SK-N-SH (cell line): ENCODE measurements at regions not wholly inside any gene's neighbourhood (a gene's known extent, or its start where the extent isn't known, plus 50 kb on each side); places are given as distances from the start of the nearest gene placed in this dataset.

Experiments used
- CTCF ChIA-PET: fragments of 300-600, 350-600 bp; formaldehyde crosslinking; extraction: SDS; loops from one replicate; lab custom pipeline; 2021; lab: Yijun Ruan, JAX
- POLR2A ChIA-PET: fragments of 350-600 bp; sonication (Branson Sonifier 250); formaldehyde crosslinking; extraction: SDS; loops from one replicate; lab custom pipeline; 2020; ENCODE audit warnings: antibody characterized with exemption, inconsistent platforms; lab: Yijun Ruan, JAX
- DNase-seq: peaks from one replicate; pipeline ENCODE4 v3.0.0; 2012
- H2AFZ ChIP-seq: fragments of 200-600 bp; sonication (generic); 2 replicates; pipeline ENCODE4 v1.8.1; 2016; ENCODE audit warnings: antibody characterized with exemption, mild to moderate bottlenecking, low read depth
- H3F3A ChIP-seq: fragments of 200-600 bp; sonication (generic); replicated peaks from 2 replicates; pipeline ENCODE3; 2016; ENCODE audit warnings: antibody characterized with exemption, mild to moderate bottlenecking; ENCODE audit not compliant: insufficient read depth
- H3K27ac ChIP-seq, 2 experiments: fragments of 200-500 bp in 1 of 2; fragments of 200-600 bp in 1 of 2; sonication (Bioruptor generic) in 1 of 2; sonication (generic), shearing (Covaris generic) in 1 of 2; 2 replicates each; pipeline versions ENCODE4 v1.5.1 to v1.6.1; 2014 to 2016; ENCODE audit warnings: low read depth in 2 of 2, inconsistent platforms in 1 of 2, low read length in 1 of 2, mild to moderate bottlenecking in 1 of 2, mixed read lengths in 1 of 2
- H3K27me3 ChIP-seq: fragments of 200-600 bp; sonication (generic), shearing (Covaris generic); 2 replicates; pipeline ENCODE4 v1.6.1; 2016; ENCODE audit warnings: mixed run types; ENCODE audit not compliant: insufficient read depth
- H3K36me3 ChIP-seq, 2 experiments: fragments of 200-500 bp in 1 of 2; fragments of 200-600 bp in 1 of 2; sonication (Bioruptor generic) in 1 of 2; sonication (generic) in 1 of 2; replicated peaks in 1 of 2; 2 replicates each; pipeline versions ENCODE3 to v1.5.1; 2014 to 2016; ENCODE audit warnings: low read length in 1 of 2, mild to moderate bottlenecking in 1 of 2; ENCODE audit not compliant: insufficient read depth in 2 of 2, control insufficient read depth in 1 of 2
- H3K4me1 ChIP-seq, 2 experiments: fragments of 200-500 bp in 1 of 2; fragments of 200-600 bp in 1 of 2; sonication (Bioruptor generic) in 1 of 2; sonication (generic), shearing (Covaris generic) in 1 of 2; 2 replicates each; pipeline versions ENCODE4 v1.5.1 to v1.6.1; 2014 to 2016; ENCODE audit warnings: low read depth in 1 of 2, low read length in 1 of 2, mixed run types in 1 of 2; ENCODE audit not compliant: insufficient read depth in 2 of 2, control insufficient read depth in 1 of 2
- H3K4me2 ChIP-seq: fragments of 200-600 bp; sonication (generic), shearing (Covaris generic); 2 replicates; pipeline ENCODE4 v1.6.1; 2017; ENCODE audit warnings: mixed run types
- H3K4me3 ChIP-seq, 2 experiments: fragments of 200-500 bp in 1 of 2; fragments of 200-600 bp in 1 of 2; sonication (Bioruptor generic) in 1 of 2; sonication (generic), shearing (Covaris generic) in 1 of 2; 2 replicates each; pipeline versions ENCODE4 v1.5.1 to v1.8.1; 2014 to 2016; ENCODE audit warnings: low read depth in 2 of 2, inconsistent platforms in 1 of 2, low read length in 1 of 2, mild to moderate bottlenecking in 1 of 2, mixed read lengths in 1 of 2, moderate library complexity in 1 of 2
- H3K79me2 ChIP-seq: fragments of 200-600 bp; sonication (generic); 2 replicates; pipeline ENCODE4 v1.8.1; 2017; ENCODE audit warnings: mild to moderate bottlenecking; ENCODE audit not compliant: insufficient read depth
- H3K9ac ChIP-seq: fragments of 200-600 bp; sonication (generic); 2 replicates; pipeline ENCODE4 v1.6.1; 2017; ENCODE audit warnings: mixed run types
- H3K9me2 ChIP-seq: fragments of 200-600 bp; sonication (generic); 2 replicates; pipeline ENCODE4 v1.6.1; 2017; ENCODE audit warnings: mixed run types
- H3K9me3 ChIP-seq: fragments of 200-600 bp; sonication (generic); 2 replicates; pipeline ENCODE4 v1.6.1; 2017; ENCODE audit warnings: mixed run types, mild to moderate bottlenecking, moderate library complexity
- H4K20me1 ChIP-seq: fragments of 200-600 bp; sonication (generic); 2 replicates; pipeline ENCODE4 v1.6.1; 2017; ENCODE audit warnings: mild to moderate bottlenecking, mixed run types; ENCODE audit not compliant: insufficient read depth
- CHD2 ChIP-seq: fragments of 150-350 bp; IDR thresholded peaks from 2 replicates; pipeline ENCODE4 v1.6.1; 2018; ENCODE audit warnings: low read length; ENCODE audit not compliant: partially characterized antibody
- EP300 ChIP-seq, 2 experiments: IDR thresholded peaks; 2 replicates each; pipeline versions ENCODE4 v1.4.0 to v1.6.1; 2012; ENCODE audit warnings: borderline replicate concordance in 1 of 2, low read depth in 1 of 2, low read length in 1 of 2
- EZH2phosphoT487 ChIP-seq: fragments of 200-600 bp; sonication (generic); IDR thresholded peaks from 2 replicates; pipeline ENCODE4 v1.6.1; 2017; ENCODE audit warnings: low read depth, mixed run types, mild to moderate bottlenecking, antibody characterized with exemption, moderate library complexity, borderline replicate concordance
- FOSL2 ChIP-seq: IDR thresholded peaks from 2 replicates; pipeline ENCODE4 v1.4.0; 2012; ENCODE audit warnings: low read depth, mild to moderate bottlenecking, moderate library complexity, borderline replicate concordance
- FOXJ3 ChIP-seq: sonication (generic); formaldehyde crosslinking; IDR thresholded peaks from 2 replicates; pipeline ENCODE4 v1.5.1; 2020; ENCODE audit warnings: mild to moderate bottlenecking, missing genetic modification reagents
- GABPA ChIP-seq: IDR thresholded peaks from 2 replicates; pipeline ENCODE4 v1.4.0; 2012; ENCODE audit warnings: low read depth, mild to moderate bottlenecking
- IRF3 ChIP-seq: fragments of 150-350 bp; IDR thresholded peaks from 2 replicates; pipeline ENCODE4 v1.6.1; 2016; ENCODE audit warnings: mild to moderate bottlenecking, low read depth, low read length
- JUND ChIP-seq: IDR thresholded peaks from 2 replicates; pipeline ENCODE4 v1.4.0; 2012
- MAX ChIP-seq: IDR thresholded peaks from 2 replicates; pipeline ENCODE4 v1.4.0; 2012; ENCODE audit warnings: low read depth
- MEF2A ChIP-seq: IDR thresholded peaks from 2 replicates; pipeline ENCODE4 v1.4.0; 2012; ENCODE audit warnings: low read depth, borderline replicate concordance
- NRF1 ChIP-seq: IDR thresholded peaks from 2 replicates; pipeline ENCODE4 v1.6.1; 2012; ENCODE audit warnings: low read depth, mild to moderate bottlenecking, low read length
- PBX3 ChIP-seq: IDR thresholded peaks from 2 replicates; pipeline ENCODE4; 2012
- RAD21 ChIP-seq: IDR thresholded peaks from 2 replicates; pipeline ENCODE4 v1.6.1; 2012; ENCODE audit warnings: mild to moderate bottlenecking, low read length
- RCOR1 ChIP-seq: fragments of 150-350 bp; IDR thresholded peaks from 2 replicates; pipeline ENCODE4 v1.6.1; 2017; ENCODE audit warnings: antibody characterized with exemption, low read length
- RFX5 ChIP-seq: IDR thresholded peaks from 2 replicates; pipeline ENCODE4 v1.6.1; 2012; ENCODE audit warnings: mild to moderate bottlenecking, improper control_type of control experiment, low read length
- RXRA ChIP-seq: IDR thresholded peaks from 2 replicates; pipeline ENCODE4 v1.4.0; 2012; ENCODE audit warnings: low read depth, mild to moderate bottlenecking, borderline replicate concordance
- SIN3A ChIP-seq: IDR thresholded peaks from 2 replicates; pipeline ENCODE4 v1.6.1; 2012; ENCODE audit warnings: low read depth, mild to moderate bottlenecking, low read length, moderate library complexity, borderline replicate concordance
- SMC3 ChIP-seq: IDR thresholded peaks from 2 replicates; pipeline ENCODE4 v1.6.1; 2012; ENCODE audit warnings: low read depth, low read length, improper control_type of control experiment
- TAF1 ChIP-seq: IDR thresholded peaks from 2 replicates; pipeline ENCODE4 v1.6.1; 2012; ENCODE audit warnings: low read depth, mild to moderate bottlenecking, low read length, moderate library complexity, borderline replicate concordance
- TCF12 ChIP-seq: IDR thresholded peaks from 2 replicates; pipeline ENCODE4 v1.4.0; 2012
- WGBS: methylation state at CpG from one replicate; pipeline ENCODE4 v1.1.6; 2017; ENCODE audit warnings: low lambda C conversion rate; 5-methylcytosine and 5-hydroxymethylcytosine counted together

GRCh38 chr9:110030632-110031031, 177.3 kb downstream of the C9orf152 start:
- Histone ChIP-seq H3K36me3 (no peaks in the 10 kb centered on the region), H3K79me2 (peaks cover 20% of the 10 kb centered on the region), H3K9ac (peak overlapping the region; percentile 48; the same call in 1 of the 2 replicates), H3K27me3 (no peaks in the 10 kb centered on the region), H3K4me3 (no peak overlapping the region), H4K20me1 (no peaks in the 10 kb centered on the region), H2AFZ (no peak overlapping the region), H3K4me1 (peaks cover 0 to 31% of the 10 kb centered on the region in 2 experiments; a peak in 2 of 4 replicates), H3K9me2 (no peaks in the 10 kb centered on the region), H3K9me3 (no peaks in the 10 kb centered on the region), H3F3A (peaks cover 57% of the 10 kb centered on the region), H3K27ac (peak overlapping the region; percentile 72 to 95; a peak in 3 of 4 replicates), H3K4me2 (peak overlapping the region; percentile 46; the same call in 1 of the 2 replicates)
- 62% methylated on average over 3 of the region's 3 CpGs for WGBS
- POLR2A ChIA-PET = no interaction called here
- no peak for DNase-seq
- peak; percentile 61 for TF ChIP-seq PBX3
- no peak for TF ChIP-seq MAX
- peak; percentile 53; the same call in 1 of the 2 replicates for TF ChIP-seq TCF12
- CTCF ChIA-PET = no interaction called here

GRCh38 chr9:110031511-110032173, 176.3 kb downstream of the C9orf152 start:
- Histone ChIP-seq H3K9ac (peak overlapping the region; percentile 48; the same call in 1 of the 2 replicates), H3F3A (peaks cover 53% of the 10 kb centered on the region), H3K27me3 (no peaks in the 10 kb centered on the region), H4K20me1 (no peaks in the 10 kb centered on the region), H3K36me3 (no peaks in the 10 kb centered on the region), H3K79me2 (peaks cover 19% of the 10 kb centered on the region), H2AFZ (no peak overlapping the region), H3K4me1 (peaks cover 0 to 31% of the 10 kb centered on the region in 2 experiments; a peak in 2 of 4 replicates), H3K27ac (peak overlapping the region; percentile 0 to 95; a peak in 3 of 4 replicates), H3K4me3 (0 out of 4 replicates have a peak overlapping the region, but pooled peaks of 1 of the 2 experiments have one; percentile 14), H3K4me2 (peak overlapping the region; percentile 46), H3K9me3 (no peaks in the 10 kb centered on the region), H3K9me2 (no peaks in the 10 kb centered on the region)
- ChIA-PET CTCF (no interaction called here), POLR2A (no interaction called here)
- WGBS = 12% methylated on average over 3 of the region's 3 CpGs
- DNase-seq = no peak
- peak; percentile 95 for TF ChIP-seq FOSL2
- TF ChIP-seq TCF12 = peak; percentile 79
- TF ChIP-seq IRF3 = no peak
- no peak for TF ChIP-seq RAD21
- peak in 1 of 2 experiments; percentile 73; a peak in 1 of 4 replicates for TF ChIP-seq EP300 (IDR thresholded peaks at IDR 0.05; ENCODE audit: borderline replicate concordance in 1 of 2, low read depth in 1 of 2, low read length in 1 of 2)
- TF ChIP-seq PBX3 = peak; percentile 88
- no peak for TF ChIP-seq RXRA
- TF ChIP-seq GABPA = no peak
- no peak for TF ChIP-seq NRF1
- TF ChIP-seq JUND = peak; percentile 91
- 0 out of 2 replicates have a peak, but pooled peaks have one; percentile 35 for TF ChIP-seq SIN3A
- TF ChIP-seq RCOR1 = no peak
- TF ChIP-seq SMC3 = no peak
- TF ChIP-seq CHD2 = no peak
- TF ChIP-seq MEF2A = no peak
- no peak for TF ChIP-seq FOXJ3 (CRISPR knock-in tag)
- TF ChIP-seq RFX5 = no peak
- no peak for TF ChIP-seq EZH2phosphoT487
- no peak for TF ChIP-seq TAF1
